HepG2 (cell line): ENCODE measurements at regions not wholly inside any gene's neighbourhood (a gene's known extent, or its start where the extent isn't known, plus 50 kb on each side); places are given as distances from the start of the nearest gene placed in this dataset.

Experiments
- ATAC-seq: fragments of 200-7000 bp; cut with Tn5 transposase; 3 replicates; pipeline ENCODE4 v1.9.1; 2020; ENCODE audit warnings: mild to moderate bottlenecking, moderate library complexity
- BruUV-seq: library from RNA; stranded (reverse); fragments of 400-500 nt; replicated peaks from 2 replicates; lab custom pipeline; 2021; lab: Mats Ljungman, UMichigan
- CTCF ChIA-PET: fragments of 300-600 bp; formaldehyde crosslinking; extraction: SDS; loops from one replicate; lab custom pipeline; 2021; ENCODE audit warnings: low total read pairs, inconsistent platforms, low intra/inter-chr PET ratio; lab: Yijun Ruan, JAX
- POLR2A ChIA-PET: fragments of 350-600 bp; sonication (Branson Sonifier 250); formaldehyde crosslinking; loops from one replicate; lab custom pipeline; 2020; ENCODE audit warnings: antibody characterized with exemption, inconsistent platforms; lab: Yijun Ruan, JAX
- DNase-seq: peaks from one replicate; pipeline ENCODE4 v3.0.0-alpha.2; 2015; ENCODE audit warnings: low spot score
- FAIRE-seq: peaks from 3 replicates; lab custom pipeline; 2011; peaks lifted over from hg19 to GRCh38; lab: Jason Lieb, UNC
- H2AFZ ChIP-seq: one replicate; pipeline ENCODE4 v1.6.1; 2011; ENCODE audit warnings: low read length, inconsistent platforms
- H3K27ac ChIP-seq: fragments of 300-600 bp; 3 replicates; pipeline ENCODE4 v1.8.0; 2011; ENCODE audit warnings: mixed run types, mild to moderate bottlenecking, mixed read lengths, low read length, inconsistent platforms; ENCODE audit not compliant: insufficient read depth; ENCODE audit errors: extremely low read length
- H3K27me3 ChIP-seq, 2 experiments: fragments of 200-600 bp in 1 of 2; 2 replicates in 1 of 2; 3 replicates in 1 of 2; pipeline versions ENCODE4 v1.6.0 to v1.8.0; 2011; ENCODE audit warnings: low read length in 2 of 2, mild to moderate bottlenecking in 2 of 2, moderate library complexity in 2 of 2, inconsistent platforms in 1 of 2; ENCODE audit not compliant: insufficient read depth in 2 of 2, control insufficient read depth in 1 of 2
- H3K36me3 ChIP-seq, 2 experiments: fragments of 200-600 bp in 1 of 2; replicated peaks in 1 of 2; 2 replicates in 1 of 2; 3 replicates in 1 of 2; pipeline versions ENCODE4 v1.5.1 to v1.8.0; 2011; ENCODE audit warnings: low read length in 2 of 2, inconsistent platforms in 1 of 2; ENCODE audit not compliant: insufficient read depth in 2 of 2, control insufficient read depth in 1 of 2
- H3K4me1 ChIP-seq: 2 replicates; pipeline ENCODE4 v1.5.1; 2012; ENCODE audit warnings: low read length, inconsistent platforms; ENCODE audit not compliant: insufficient read depth
- H3K4me2 ChIP-seq: 2 replicates; pipeline ENCODE4 v1.6.0; 2011; ENCODE audit warnings: low read depth, low read length, inconsistent platforms
- H3K4me3 ChIP-seq, 3 experiments: fragments of 200-600 bp in 1 of 3; sonication (generic), shearing (Covaris generic) in 1 of 3; replicated peaks in 1 of 3; 2 replicates each; pipeline ENCODE4 v1.5.1; 2011 to 2016; ENCODE audit warnings: low read length in 3 of 3, inconsistent platforms in 2 of 3, low read depth in 2 of 3, mild to moderate bottlenecking in 2 of 3, control low read depth in 1 of 3, mixed read lengths in 1 of 3; ENCODE audit not compliant: insufficient read depth in 1 of 3
- H3K79me2 ChIP-seq: one replicate; pipeline ENCODE4 v1.6.1; 2011; ENCODE audit warnings: low read length, inconsistent platforms; ENCODE audit not compliant: insufficient read depth
- H3K9ac ChIP-seq: 2 replicates; pipeline ENCODE4 v1.6.0; 2011; ENCODE audit warnings: mild to moderate bottlenecking, low read depth, low read length, inconsistent platforms; ENCODE audit not compliant: insufficient read depth
- H3K9me3 ChIP-seq: 2 replicates; pipeline ENCODE4 v1.5.1; 2012; ENCODE audit warnings: mild to moderate bottlenecking, low read length
- H4K20me1 ChIP-seq: 2 replicates; pipeline ENCODE4 v1.6.0; 2011; ENCODE audit warnings: inconsistent platforms, mild to moderate bottlenecking, low read length, moderate library complexity; ENCODE audit not compliant: insufficient read depth
- ARHGAP35 ChIP-seq: sonication (generic); formaldehyde crosslinking; IDR thresholded peaks from 2 replicates; pipeline ENCODE4 v1.9.0; 2022; ENCODE audit warnings: mild to moderate bottlenecking, inconsistent platforms, moderate library complexity, missing genetic modification reagents, borderline replicate concordance
- MAFK ChIP-seq, 2 experiments: IDR thresholded peaks in 1 of 2; conservative IDR thresholded peaks in 1 of 2; 2 replicates each; pipeline ENCODE4 v1.6.1; 2011; ENCODE audit warnings: improper control_type of control experiment in 2 of 2, low read length in 2 of 2
- NFE2L1 ChIP-seq: sonication (generic); formaldehyde crosslinking; IDR thresholded peaks from 2 replicates; pipeline ENCODE4 v1.4.0; 2020; ENCODE audit warnings: missing genetic modification reagents, mild to moderate bottlenecking, borderline replicate concordance
- PAF1 ChIP-seq: IDR thresholded peaks from 2 replicates; pipeline ENCODE4 v1.6.1; 2016; ENCODE audit warnings: missing genetic modification reagents, missing compliant biosample characterization
- PCBP1 ChIP-seq: fragments of 200-400 bp; formaldehyde crosslinking; IDR thresholded peaks from 2 replicates; pipeline ENCODE4 v1.6.1; 2017; ENCODE audit warnings: mild to moderate bottlenecking, low read depth, low read length, borderline replicate concordance
- SATB2 ChIP-seq: sonication (generic); formaldehyde crosslinking; IDR thresholded peaks from 2 replicates; pipeline ENCODE4 v1.5.0; 2020; ENCODE audit warnings: missing genetic modification reagents
- SETDB1 ChIP-seq: sonication (generic); formaldehyde crosslinking; IDR thresholded peaks from 2 replicates; pipeline ENCODE4 v1.5.1; 2020; ENCODE audit warnings: missing genetic modification reagents, mild to moderate bottlenecking, borderline replicate concordance
- TFE3 ChIP-seq: IDR thresholded peaks from 2 replicates; pipeline ENCODE4 v1.6.1; 2016
- TOPORS ChIP-seq: sonication (generic); formaldehyde crosslinking; IDR thresholded peaks from 2 replicates; pipeline ENCODE4 v1.8.0; 2023; ENCODE audit warnings: mild to moderate bottlenecking, missing genetic modification reagents
- ZC3H4 ChIP-seq: sonication (generic); formaldehyde crosslinking; IDR thresholded peaks from 2 replicates; pipeline ENCODE4 v1.4.0; 2020; ENCODE audit warnings: missing genetic modification reagents, borderline replicate concordance
- ZFAT ChIP-seq: sonication (generic); formaldehyde crosslinking; conservative IDR thresholded peaks from 2 replicates; pipeline ENCODE4 v1.8.1; 2023; ENCODE audit warnings: missing genetic modification reagents, inconsistent platforms
- ZNF572 ChIP-seq: sonication (generic); formaldehyde crosslinking; IDR thresholded peaks from 2 replicates; pipeline ENCODE4 v1.5.1; 2020; ENCODE audit warnings: mild to moderate bottlenecking, missing genetic modification reagents
- ZNF678 ChIP-seq: sonication (generic); formaldehyde crosslinking; IDR thresholded peaks from 2 replicates; pipeline ENCODE4 v1.4.0; 2020; ENCODE audit warnings: mild to moderate bottlenecking, missing genetic modification reagents
- WGBS: methylation state at CpG from one replicate; pipeline ENCODE4 v1.1.6; 2017; ENCODE audit warnings: low lambda C conversion rate; 5-methylcytosine and 5-hydroxymethylcytosine counted together
- in situ Hi-C: cut with HindIII; loops from 2 replicates; pipeline ENCODE4 v1.10.0; 2017; ENCODE audit warnings: low pct_unique_long_range_greater_than_20kb; ENCODE audit not compliant: extremely low pct_ligation_motif_present
- intact Hi-C: fragments of 100-400 bp; cut with micrococcal nuclease; formaldehyde crosslinking; loops from one replicate; pipeline ENCODE4 v1.10.0; 2022; ENCODE audit not compliant: unreplicated experiment
- TF ChIP-seq, protein P1 (sequence below): fragments of 450-650 bp; IDR thresholded peaks from 2 replicates; pipeline ENCODE4 v1.6.1; 2017; ENCODE audit warnings: mild to moderate bottlenecking
- TF ChIP-seq, protein P2 (sequence below): sonication (generic); formaldehyde crosslinking; conservative IDR thresholded peaks from 2 replicates; pipeline ENCODE4 v1.4.0; 2020; ENCODE audit warnings: missing genetic modification reagents
- TF ChIP-seq, protein P3 (sequence below): sonication (generic); formaldehyde crosslinking; IDR thresholded peaks from 2 replicates; pipeline ENCODE4 v1.4.0; 2020; ENCODE audit warnings: mild to moderate bottlenecking, missing genetic modification reagents

DNA sequence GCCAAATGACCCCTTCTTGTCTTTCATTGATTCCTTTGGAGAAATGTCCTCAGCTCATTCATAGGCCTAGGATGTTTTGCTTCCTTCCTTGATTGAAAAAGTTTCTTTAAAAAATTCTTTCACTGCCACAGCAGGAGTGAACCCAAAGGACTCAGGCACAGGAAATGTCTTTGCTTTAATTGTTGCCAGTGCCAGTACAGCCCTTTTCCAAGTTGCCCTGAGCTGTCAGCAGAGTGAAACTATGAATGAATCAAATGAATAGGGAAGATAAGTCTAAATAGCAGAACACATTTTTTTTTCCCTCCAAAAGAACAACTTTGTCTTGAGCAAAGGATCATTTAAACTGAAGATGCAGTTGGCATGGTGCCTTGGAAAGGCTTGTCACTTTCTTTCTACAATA lies 63.8 kb upstream of the SLC4A4 start (continued):
- TF ChIP-seq, protein P1, sequence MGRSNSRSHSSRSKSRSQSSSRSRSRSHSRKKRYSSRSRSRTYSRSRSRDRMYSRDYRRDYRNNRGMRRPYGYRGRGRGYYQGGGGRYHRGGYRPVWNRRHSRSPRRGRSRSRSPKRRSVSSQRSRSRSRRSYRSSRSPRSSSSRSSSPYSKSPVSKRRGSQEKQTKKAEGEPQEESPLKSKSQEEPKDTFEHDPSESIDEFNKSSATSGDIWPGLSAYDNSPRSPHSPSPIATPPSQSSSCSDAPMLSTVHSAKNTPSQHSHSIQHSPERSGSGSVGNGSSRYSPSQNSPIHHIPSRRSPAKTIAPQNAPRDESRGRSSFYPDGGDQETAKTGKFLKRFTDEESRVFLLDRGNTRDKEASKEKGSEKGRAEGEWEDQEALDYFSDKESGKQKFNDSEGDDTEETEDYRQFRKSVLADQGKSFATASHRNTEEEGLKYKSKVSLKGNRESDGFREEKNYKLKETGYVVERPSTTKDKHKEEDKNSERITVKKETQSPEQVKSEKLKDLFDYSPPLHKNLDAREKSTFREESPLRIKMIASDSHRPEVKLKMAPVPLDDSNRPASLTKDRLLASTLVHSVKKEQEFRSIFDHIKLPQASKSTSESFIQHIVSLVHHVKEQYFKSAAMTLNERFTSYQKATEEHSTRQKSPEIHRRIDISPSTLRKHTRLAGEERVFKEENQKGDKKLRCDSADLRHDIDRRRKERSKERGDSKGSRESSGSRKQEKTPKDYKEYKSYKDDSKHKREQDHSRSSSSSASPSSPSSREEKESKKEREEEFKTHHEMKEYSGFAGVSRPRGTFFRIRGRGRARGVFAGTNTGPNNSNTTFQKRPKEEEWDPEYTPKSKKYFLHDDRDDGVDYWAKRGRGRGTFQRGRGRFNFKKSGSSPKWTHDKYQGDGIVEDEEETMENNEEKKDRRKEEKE = no peak
- TF ChIP-seq SETDB1 (CRISPR knock-in tag) (no peak), ZNF678 (CRISPR knock-in tag) (no peak), SATB2 (no peak), ZC3H4 (CRISPR knock-in tag) (no peak)
- TF ChIP-seq, protein P2, sequence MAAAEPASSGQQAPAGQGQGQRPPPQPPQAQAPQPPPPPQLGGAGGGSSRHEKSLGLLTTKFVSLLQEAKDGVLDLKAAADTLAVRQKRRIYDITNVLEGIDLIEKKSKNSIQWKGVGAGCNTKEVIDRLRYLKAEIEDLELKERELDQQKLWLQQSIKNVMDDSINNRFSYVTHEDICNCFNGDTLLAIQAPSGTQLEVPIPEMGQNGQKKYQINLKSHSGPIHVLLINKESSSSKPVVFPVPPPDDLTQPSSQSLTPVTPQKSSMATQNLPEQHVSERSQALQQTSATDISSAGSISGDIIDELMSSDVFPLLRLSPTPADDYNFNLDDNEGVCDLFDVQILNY = no peak
- TF ChIP-seq, all 625 proteins: peak for 0

GRCh38 chr4:71275570-71275969 lies 63.2 kb upstream of the SLC4A4 start:
- WGBS = 18% methylated on average over 4 of the region's 4 CpGs
- no peaks in the 10 kb centered on the region for H3K27me3 ChIP-seq
- H3K9ac ChIP-seq = no peak overlapping the region
- in situ Hi-C loops (no loop called here), intact Hi-C loops (no loop called here)
- FAIRE-seq (no peak), ATAC-seq (no peak), DNase-seq (no peak)
- CTCF ChIA-PET = no interaction called here
- H4K20me1 ChIP-seq = no peaks in the 10 kb centered on the region
- POLR2A ChIA-PET = no interaction called here
- H3K4me1 ChIP-seq = no peaks in the 10 kb centered on the region
- no peaks in the 10 kb centered on the region for H3K9me3 ChIP-seq
- H3K4me3 ChIP-seq = no peak overlapping the region
- no peak overlapping the region for H3K27ac ChIP-seq
- BruUV-seq = no TSS peak
- H3K36me3 ChIP-seq = no peaks in the 10 kb centered on the region
- H2AFZ ChIP-seq = no peak overlapping the region
- H3K79me2 ChIP-seq = no peaks in the 10 kb centered on the region
- no peak overlapping the region for H3K4me2 ChIP-seq
- TF ChIP-seq, protein P3, sequence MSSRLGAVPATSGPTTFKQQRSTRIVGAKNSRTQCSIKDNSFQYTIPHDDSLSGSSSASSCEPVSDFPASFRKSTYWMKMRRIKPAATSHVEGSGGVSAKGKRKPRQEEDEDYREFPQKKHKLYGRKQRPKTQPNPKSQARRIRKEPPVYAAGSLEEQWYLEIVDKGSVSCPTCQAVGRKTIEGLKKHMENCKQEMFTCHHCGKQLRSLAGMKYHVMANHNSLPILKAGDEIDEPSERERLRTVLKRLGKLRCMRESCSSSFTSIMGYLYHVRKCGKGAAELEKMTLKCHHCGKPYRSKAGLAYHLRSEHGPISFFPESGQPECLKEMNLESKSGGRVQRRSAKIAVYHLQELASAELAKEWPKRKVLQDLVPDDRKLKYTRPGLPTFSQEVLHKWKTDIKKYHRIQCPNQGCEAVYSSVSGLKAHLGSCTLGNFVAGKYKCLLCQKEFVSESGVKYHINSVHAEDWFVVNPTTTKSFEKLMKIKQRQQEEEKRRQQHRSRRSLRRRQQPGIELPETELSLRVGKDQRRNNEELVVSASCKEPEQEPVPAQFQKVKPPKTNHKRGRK (CRISPR knock-in tag) = no peak
- TF ChIP-seq NFE2L1 = no peak
- no peak for TF ChIP-seq MAFK (conservative IDR thresholded peaks at IDR 0.05 in 1 of 2, IDR thresholded peaks at IDR 0.05 in 1 of 2; ENCODE audit: low read length in 2 of 2)
- no peak for TF ChIP-seq ARHGAP35 (CRISPR knock-in tag)
- no peak for TF ChIP-seq PAF1 (CRISPR knock-in tag)
- TF ChIP-seq ZNF572 = no peak
- TF ChIP-seq ZFAT (CRISPR knock-in tag) = no peak
- TF ChIP-seq TOPORS (CRISPR knock-in tag) = no peak
- TF ChIP-seq PCBP1 = no peak
- TF ChIP-seq TFE3 = no peak
